Fibroblast of upper back skin (primary cell): ENCODE measurements at regions not wholly inside any gene's neighbourhood (a gene's known extent, or its start where the extent isn't known, plus 50 kb on each side); places are given as distances from the start of the nearest gene placed in this dataset.
"Not testable (repeated sequence)": the region's sequence is repeated elsewhere in the genome, so short reads cannot be mapped to it uniquely, and the experiment has no call there.

Experiments
- DNase-seq: peaks from one replicate; pipeline ENCODE4 v3.0.0-alpha.2; 2013

GRCh38 chr10:28354511-28354910 lies 51.6 kb upstream of the MPP7 start:
- DNase-seq = no peak

- DNase-seq = peak; percentile 20
Measured at GRCh38 chr10:28355376-28355775, 52.5 kb upstream of the MPP7 start.

DNA sequence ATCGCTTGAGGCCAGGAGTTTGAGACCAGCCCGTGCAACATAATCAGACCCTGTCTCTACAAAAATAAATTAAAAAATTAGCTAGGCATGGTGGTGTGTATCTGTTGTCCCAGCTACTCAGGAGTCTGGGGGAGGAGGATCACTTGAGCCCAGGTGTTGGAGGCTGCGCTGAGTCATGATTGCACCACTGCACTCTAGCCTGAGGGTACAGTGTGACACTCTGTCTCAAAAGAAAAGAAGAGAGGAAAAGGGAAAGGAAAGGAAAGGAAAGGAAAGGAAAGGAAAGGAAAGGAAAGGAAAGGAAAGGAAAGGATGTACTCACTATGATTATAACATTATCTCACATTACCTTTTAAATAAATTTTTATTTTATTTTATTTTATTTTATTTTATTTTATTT lies 56.5 kb upstream of the MPP7 start:
- no peak for DNase-seq

DNA sequence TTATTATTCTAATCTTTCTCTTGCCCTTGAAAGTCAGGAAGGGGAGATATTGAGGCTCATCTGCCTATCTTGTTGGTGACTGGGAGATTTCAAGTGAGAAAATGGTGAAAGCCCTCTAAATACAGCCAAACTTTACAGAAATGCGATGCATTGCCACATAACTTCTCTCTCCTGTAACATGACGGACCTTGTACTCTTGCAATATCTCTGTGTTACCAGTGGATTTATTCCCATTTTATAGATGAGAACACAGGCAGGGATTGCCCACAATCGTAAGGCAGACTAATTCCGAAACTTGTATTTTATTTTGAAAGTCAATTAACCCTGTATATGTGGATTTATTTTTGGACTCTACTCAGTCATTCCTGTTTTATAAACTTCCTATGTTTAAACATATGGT lies 57.3 kb upstream of the MPP7 start:
- DNase-seq = no peak

- no peak for DNase-seq
Measured at GRCh38 chr10:28363376-28363775, 60.5 kb upstream of the MPP7 start.

DNA sequence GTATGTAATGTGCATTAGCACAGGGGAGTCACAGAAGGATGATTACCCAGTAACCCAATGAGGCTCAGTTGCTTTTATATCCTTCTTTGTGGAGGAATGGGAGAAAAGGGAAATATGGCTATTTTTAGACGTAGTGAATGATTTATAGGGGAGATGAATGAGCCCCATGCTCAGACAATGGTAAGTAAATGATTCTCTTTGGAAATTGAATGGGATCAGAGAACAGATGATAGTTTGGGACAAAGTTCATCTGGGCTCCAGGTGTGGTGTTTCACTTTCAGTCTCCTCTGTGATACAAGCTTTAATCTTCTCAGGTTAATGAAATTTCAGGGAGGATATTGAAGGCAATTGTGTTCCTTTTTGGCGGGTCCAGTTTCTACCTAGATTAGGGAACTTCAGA lies 63.0 kb upstream of the MPP7 start:
- DNase-seq = no peak

GRCh38 chr10:28366994-28367393 lies 64.1 kb upstream of the MPP7 start:
- DNase-seq = no peak

- DNase-seq = no peak
Measured at GRCh38 chr10:28367413-28367812, 64.5 kb upstream of the MPP7 start.

DNA sequence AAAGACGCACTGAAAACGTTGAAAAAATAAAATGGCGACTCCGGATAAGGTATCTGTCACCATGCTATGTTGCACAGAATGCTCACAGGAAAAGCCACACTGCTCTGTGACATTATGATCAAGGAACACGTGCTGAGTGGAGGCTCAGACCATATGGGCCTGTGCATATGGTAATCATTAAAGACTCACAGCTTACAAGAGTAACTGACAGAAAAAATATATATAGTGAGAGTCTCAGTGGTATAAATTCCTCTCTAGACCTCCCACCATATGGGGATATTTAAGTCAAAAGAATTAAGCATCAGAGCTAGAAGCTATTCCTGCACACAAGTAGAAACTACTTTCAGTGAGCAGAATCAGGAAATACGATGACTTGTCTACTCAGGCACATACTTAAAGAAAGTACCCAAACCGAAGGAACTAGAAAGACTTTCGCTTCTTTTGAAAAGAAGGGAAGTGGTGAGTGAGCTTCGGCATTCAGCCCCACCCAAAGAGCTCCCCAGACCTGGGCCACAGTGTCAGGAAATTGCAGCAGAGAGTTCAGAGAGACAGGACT lies 65.1 kb upstream of the MPP7 start:
- peak; percentile 71 for DNase-seq

DNA sequence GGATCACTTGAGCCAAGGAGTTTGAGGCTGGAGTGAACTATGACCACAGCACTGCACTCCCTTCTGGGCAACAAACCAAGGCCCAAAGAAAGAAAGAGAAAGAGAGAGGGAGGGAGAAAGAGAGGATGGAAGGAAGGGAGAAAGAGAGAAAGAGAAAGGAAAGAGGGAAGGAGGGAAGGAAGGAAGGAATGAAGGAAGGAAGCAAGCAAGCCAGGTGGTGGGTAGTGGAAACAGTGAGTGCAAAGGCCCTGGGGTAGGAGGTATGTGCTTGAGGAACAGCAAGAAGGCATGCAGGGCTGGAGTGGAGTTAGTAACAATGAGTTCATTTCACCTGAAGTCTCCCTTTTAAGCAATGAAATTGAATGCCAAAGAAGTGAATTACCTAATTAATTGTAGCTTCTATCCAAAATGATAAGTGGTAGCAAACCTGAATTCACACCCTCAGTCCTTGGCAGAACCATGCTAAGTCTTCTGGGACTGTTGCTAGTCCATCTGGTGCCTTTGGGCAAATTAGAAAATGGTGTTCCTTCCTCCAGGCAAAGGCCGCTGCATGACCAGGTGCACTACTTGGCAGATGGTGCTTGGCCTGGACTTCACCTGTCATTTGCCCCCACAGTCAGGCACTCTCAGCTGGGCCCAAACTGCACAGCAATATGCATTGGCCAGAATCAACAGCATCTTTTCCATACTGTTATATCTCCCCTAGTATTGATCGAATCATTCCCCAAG lies 67.4 kb upstream of the MPP7 start:
- no peak for DNase-seq

GRCh38 chr10:28371638-28372037 lies 68.8 kb upstream of the MPP7 start:
- not testable (repeated sequence) for DNase-seq

DNA sequence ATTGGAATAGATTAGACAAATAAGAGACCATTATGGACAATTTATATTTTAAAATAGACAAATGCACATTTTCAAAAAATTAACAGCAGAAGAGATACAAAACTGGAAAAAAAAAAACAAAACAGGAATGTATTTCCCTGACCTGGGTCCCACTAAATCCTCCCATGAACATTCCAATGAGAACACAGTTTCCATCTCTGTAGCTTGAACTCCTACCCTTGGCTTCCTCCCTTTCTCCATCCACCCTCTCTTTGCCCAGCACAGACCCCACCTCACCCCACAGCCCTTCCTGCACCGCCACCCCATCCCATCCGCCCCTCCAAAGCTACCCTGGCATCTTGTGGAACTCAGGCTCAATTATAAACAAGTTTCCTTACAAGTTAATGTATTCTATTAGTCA lies 71.2 kb upstream of the MPP7 start:
- no peak for DNase-seq

DNA sequence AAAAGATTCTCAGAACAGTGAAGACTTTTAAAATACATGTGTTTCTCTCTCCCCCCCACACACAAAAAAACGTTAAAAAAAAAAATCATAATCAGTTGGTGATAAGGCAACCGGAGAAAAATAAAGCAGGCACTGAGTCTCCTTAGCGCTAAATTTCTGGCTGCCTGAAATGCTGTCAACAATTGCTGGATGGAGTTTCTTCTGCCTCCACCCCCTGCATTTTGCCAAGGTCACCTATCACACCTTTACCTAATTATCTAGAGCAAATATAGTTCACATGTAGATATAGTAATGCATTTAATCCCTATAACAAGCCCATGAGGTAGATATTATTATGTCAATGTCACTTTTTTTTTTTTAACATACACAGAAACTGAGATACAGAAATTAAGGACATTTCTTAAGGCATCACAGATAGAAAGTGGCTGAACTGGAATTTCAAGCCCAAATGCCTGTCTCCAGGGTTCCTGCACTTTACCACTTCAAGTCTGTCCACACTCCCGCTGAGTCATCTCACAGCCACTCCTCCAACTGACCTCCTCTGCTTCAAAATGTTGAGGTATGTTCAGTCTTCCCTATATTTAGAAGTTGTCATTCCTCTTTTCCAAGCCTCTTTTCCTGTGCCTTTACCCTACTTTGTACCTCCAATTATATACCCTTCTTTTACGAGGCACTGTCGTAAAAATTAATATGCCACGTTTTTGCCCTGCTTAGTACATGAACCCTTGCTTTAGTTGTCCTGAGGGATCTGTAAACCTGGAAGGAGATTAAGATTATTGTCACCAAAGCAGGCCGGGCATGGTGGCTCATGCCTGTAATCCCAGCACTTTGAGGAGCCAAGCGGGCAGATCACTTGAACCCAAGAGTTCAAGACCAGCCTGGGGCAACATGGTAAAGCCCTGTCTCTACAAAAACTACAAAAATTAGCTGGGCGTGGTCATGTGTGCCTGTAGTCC lies 72.8 kb upstream of the MPP7 start:
- DNase-seq = peak; percentile 57

DNA sequence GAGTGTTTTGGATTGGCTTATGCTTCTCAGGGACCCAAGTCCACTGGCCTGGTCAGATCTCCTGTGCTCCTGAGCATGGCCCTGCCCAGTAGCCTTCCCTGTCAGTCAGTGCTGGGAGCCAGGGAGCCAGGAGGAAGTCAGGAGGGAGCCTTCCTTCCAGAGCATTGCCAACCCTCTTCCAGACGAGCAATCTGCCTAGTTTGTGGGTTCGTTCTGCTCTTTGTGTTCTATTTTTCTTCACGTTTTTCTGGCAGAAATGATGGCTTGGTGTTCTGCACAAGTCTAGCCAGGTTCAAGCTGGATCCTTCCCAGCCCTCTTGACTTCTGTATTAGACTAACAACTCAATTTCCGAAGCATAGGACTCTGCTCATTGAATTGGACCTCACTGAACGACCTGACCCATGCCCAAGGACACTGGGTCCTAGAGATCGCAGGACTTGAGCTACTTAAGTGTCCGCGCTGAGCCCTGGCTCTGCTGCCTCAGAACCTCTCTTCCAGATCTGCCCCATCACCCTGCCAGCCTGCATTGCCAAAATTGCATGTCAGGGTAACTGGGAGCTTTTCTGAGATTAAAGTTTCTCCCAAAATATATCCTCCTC lies 76.2 kb upstream of the MPP7 start:
- DNase-seq = no peak

DNA sequence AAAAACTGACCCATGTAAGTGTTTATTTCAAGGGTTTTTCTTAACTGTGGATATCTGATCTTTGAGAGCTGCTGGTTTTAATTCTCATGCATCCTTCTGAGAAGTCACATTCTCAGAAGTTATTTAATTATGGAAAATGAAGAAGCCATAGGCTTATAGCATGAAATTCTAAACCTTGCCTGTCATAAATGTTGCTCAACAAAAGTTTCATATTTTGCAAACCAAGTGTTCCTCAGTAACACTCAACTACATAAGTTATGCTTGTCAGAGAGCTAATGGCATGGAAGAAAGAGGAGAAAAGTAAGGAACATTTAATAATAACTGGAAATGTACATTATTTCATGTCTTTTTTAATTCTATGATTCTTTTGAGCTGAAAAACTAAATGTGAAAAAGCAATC lies 78.6 kb upstream of the MPP7 start:
- DNase-seq = no peak

- DNase-seq = peak; percentile 90
Measured at GRCh38 chr10:28381903-28382347, 79.1 kb upstream of the MPP7 start.

DNA sequence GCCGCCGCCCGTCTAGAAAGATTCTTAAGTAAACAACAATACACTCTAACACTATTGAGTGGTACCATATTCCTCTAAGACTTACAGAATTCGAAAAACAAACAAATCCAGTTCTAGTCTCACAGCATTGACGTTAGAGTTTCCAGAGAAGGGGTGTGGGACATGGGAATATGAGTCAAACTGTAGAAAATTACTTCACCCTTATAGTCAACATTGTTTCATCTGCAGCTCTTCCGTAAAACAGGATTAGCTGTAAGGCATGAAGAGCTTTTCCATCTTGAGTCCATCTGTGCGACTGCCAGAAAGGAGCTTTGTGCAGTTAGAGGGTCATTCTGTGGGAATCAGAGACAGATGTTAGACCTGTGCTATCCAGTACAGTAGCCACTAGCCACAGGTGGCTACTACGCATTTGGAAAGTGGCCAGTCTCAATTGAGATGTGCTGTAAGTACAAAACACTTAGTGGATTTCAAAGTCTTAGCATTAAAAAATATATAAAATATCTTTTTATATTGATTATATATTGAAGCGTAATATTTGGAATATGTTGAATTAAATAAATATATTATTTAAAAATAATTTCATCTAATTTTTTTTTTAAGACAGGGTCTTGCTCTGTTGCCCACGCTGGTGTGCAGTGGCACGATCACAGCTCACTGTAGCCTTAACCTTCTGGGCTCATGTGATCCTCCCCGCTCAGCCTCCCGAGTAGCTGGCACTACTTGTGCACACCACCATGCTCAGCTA lies 79.8 kb upstream of the MPP7 start:
- peak; percentile 38 for DNase-seq

- DNase-seq = no peak
Measured at GRCh38 chr10:28384557-28384956, 81.7 kb upstream of the MPP7 start.

- no peak for DNase-seq
Measured at GRCh38 chr10:28385748-28386502, 83.1 kb upstream of the MPP7 start.

- DNase-seq = no peak
Measured at GRCh38 chr10:28386503-28386868, 83.6 kb upstream of the MPP7 start.

- no peak for DNase-seq
Measured at GRCh38 chr10:28387140-28387539, 84.3 kb upstream of the MPP7 start.

- DNase-seq = no peak
Measured at GRCh38 chr10:28391283-28391682, 88.4 kb upstream of the MPP7 start.
